Middle frontal gyrus (tissue), 1 donor: ENCODE measurements at regions not wholly inside any gene's neighbourhood (a gene's known extent, or its start where the extent isn't known, plus 50 kb on each side); places are given as distances from the start of the nearest gene placed in this dataset.

Source experiments
- DNase-seq: peaks from one replicate; pipeline ENCODE4 v3.0.0-alpha.2; 2015; ENCODE audit warnings: low spot score; ENCODE audit errors: extremely low spot score

DNA sequence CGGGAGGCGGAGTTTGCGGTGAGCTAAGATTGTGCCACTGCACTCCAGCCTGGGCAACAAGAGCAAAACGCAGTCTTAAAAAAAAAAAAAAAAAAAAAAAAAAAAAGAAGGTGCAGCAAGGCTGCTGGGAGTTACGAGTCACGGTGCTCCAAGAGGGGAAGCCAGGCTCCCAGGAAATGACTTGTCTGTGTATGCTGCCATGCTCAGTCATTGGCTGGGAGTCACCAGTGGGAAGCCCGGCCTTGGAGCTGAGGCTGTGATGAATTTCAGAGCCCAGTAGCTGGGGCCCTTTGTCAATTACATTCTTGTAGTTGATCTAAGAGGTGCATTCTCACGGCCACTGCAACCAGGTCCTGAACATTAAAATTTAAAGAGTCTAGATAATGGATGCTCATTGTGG is 1105.1 kb upstream of the TENM3 start:
- DNase-seq = no peak

DNA sequence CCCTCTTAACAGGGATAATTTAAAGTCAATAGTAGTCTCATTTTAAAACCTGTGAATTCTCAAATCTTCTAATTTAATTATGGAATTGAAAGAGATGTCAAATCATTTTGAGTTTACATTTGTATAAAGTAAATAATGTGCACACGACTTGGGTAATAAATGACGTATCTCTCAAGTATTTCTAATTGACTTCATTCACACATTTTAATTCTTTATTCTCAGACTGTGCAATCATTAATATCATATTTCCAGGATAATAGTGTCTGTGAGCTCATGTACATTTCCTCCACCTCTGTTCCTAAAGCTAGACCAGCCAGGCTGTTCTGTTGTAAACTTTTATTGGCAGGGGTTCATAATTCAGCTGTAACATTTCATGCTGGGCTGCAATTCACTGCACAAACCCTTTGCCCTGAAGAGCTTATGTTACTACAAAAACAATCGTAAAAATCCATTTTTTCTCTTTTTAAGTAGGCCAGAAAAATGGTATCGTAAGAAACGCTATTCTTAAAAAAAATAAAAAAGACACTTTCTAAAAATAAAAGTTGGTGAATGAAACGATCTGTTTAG is 1103.1 kb upstream of the TENM3 start:
- DNase-seq = no peak

DNA sequence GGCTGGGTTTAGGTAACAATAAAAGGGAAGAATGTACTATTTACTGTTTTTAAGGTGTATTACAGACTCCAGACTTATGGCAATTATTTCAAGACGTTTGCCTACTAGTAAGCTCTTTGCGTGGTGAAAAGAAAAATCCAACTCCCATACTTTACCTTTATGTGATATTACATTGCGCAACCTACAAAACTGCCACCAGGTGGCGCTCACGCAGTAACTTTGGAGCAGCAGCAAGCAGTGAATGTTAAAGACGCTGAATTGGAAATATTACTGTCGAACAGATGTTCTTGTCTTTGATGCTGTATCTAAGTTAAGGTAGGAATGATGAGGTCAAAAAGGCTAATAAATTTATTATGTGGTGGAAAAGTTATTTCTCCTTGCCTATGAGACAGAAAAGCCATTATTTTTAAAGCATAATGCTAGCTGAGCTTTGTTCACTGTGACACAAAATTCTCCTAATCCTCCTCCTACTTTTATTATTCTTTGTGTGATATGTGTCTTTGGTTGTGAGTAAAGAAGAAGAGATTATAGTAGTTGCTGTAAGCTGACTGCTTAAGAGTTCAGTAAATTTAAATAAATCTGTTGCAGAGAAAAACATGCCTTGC is 1099.8 kb upstream of the TENM3 start:
- peak; percentile 66 for DNase-seq

DNA sequence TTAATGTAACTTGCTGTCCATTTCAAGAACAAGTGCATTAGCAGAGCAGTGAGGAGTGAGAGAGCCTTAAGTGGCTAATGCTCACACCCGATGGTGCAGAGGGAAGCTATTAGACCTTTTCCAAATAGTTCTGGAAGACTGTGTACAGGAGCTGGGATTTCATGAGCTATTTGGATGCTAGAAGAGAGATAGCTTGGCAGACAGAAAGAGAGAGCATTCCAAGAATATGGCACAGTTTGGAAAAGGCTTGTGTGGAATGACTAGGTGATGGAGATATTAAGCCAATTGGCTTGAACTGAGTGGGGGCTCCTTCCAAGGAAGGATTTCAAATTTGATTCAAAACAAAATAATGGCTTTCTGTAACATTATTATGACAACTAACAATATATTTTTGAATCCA is 1097.2 kb upstream of the TENM3 start:
- no peak for DNase-seq

DNA sequence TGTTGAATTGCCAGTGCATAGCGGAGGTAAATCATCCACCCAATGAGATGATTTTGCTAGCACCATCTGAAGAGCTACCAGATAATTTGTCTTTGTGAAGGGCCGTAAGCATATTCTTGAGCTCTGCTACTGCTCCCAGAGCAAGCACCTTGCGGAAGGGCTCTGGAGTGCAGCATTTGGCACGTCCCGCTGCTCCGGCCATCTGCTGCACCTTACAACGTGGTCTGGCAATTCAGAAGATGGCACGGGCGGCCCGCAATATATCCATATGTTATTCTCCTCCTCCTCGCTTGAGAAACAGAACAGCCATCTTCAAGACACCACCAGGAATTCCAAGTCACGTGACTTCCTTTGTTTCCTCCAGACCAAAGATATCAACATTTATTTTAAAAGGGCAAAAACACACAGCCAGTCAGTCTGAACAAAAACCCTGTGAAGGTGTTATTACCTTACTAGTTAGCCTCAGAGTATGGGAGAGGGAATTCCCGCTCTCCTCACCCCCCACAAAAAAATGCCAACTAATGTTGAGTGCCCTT is 1095.7 kb upstream of the TENM3 start:
- DNase-seq = no peak

DNA sequence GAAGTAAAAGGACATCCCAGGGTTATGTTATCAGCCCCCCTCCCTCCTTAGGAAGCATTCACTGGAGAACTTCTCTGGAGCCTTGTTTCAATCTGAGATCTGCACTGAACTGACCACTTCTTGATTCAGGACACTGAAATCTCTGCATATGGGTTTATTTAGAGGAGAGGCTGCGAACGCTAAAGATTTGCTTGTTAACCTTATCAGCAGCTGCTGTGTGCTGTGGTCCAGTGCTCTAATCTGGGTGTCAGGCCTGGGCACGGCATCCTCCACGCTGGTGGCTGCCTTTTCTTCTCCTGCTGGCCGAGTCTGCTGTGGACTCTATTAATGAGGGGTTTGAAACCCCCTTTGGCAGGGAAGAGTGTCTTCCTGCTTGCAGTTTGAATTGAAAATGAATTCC is 1094.7 kb upstream of the TENM3 start:
- no peak for DNase-seq

DNA sequence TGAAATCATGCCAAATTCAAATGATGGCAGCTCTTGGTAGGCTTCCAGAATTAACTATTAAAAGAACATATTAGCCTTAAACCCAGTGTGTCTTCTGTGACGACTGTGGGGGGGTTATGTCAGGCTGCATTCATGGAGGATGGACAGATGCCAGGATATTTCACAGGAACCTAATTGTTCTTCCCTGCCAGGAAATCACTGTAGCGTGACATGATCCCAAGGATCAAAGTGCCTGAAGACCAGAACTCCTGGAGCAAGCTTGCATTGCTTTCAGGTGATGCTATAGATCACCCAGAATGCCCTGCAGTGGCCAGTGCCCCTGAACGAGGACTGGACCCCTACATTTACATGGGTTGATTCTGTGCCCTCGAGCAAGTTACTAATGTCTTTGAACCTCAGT is 1093.0 kb upstream of the TENM3 start:
- no peak for DNase-seq

DNA sequence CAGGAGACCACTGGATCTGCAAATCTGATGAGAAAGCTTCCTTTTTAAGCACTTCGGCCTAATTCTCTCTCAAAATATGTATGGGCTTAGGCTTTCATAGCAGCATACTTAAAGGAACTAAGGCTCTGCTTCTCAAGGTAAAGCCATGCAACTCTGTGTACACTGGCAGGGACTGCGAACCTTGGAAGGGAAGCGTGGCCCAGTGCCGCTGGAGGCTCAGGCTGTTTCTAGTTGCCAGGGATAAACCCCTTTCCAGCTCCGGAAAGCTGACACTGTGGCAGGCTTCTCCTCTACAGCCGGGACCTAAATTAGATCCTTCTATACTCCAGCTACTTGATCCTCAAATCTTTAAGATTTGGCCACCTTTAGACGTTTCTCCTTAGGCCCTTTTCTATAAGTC is 1091.3 kb upstream of the TENM3 start:
- no peak for DNase-seq

DNA sequence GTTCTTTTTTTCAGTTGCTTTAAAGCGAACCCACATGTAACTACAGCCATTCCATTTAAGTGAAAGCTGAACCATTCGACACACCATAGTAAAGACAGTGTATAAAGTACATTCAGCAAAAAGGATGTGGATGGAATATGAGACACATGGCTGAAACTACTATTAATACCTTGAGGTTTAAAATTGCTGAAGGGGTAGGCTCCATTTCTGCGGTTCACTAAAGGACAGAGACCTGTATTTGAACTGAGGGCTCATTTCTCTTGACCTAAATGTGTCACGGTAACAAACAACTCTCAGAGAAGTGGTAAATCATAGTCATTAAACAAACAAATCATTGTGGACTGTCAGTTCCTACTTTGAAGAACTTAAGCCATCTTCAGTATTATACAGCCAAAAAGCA is 1085.6 kb upstream of the TENM3 start:
- DNase-seq = no peak

DNA sequence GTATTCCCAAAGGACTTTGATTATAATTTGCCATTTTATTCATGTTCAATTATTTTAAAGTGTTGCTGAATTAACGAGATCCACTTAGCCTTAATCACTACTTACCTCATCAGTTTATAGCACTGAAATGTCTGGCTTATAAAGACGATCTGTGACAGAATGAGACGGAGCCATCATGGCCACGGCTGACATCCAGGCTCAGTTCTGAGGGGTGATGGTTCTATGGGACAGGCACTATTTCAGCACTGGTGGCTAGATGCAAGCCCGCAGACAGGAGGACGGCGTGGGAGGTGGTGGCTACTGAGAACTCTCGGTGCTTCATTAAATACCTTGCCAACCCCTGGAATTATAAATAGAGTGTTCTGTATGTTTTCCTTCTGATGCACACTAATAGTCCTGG is 1084.2 kb upstream of the TENM3 start:
- DNase-seq = no peak

DNA sequence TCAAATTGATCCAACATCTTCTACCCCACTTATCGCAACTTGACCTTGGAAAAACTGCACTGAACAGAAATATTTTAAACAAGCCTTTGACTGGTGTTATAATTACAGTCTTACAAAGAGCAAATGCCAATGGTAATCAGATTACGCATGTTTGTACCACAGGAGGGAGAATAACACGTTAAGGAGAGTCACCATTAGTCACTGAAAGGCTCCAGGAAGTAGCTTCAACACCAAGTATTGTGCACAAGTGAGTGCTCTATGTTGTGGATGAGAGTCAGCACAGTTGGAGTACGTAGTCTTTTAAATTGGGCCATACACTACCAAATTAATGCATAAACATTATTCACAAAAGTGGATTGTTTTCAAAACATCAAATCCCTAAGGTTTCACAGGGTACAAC is 1081.5 kb upstream of the TENM3 start:
- no peak for DNase-seq

DNA sequence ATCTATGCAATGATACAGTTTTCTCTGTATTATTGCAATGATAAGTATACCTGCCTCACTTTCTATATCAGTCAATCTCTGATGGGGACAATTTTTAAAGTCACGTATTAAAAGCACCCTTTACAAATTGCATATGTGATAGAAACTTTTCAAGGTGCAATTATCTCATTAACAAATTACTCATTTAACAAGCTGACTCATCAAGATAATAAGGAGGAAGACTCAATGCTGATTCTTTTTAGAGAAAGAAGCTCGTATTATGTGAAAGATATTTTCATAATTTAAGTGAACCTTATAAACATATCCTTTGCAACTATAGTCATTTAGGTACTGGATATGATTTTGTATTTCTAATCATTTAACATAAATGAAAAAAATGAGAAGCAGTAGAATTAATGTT is 1080.9 kb upstream of the TENM3 start:
- no peak for DNase-seq

DNA sequence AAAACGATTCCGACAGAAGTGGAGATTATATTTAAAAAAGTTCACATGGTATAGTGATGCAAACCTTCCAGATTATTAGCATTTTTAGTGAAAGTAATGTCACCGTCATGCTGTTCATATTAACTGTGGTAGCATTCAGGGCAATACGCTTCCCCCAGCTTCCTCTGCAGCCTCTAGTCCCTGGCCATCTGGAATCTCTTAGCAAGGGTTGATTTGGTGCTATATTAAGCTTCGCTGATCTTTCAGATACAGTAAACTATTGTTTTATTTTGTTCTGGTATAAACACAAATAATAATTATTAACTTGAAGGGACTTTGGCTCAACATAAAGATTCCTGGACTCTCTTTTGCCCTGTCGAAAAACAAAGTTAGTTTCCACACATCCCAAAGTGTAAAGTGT is 1080.5 kb upstream of the TENM3 start:
- no peak for DNase-seq

DNA sequence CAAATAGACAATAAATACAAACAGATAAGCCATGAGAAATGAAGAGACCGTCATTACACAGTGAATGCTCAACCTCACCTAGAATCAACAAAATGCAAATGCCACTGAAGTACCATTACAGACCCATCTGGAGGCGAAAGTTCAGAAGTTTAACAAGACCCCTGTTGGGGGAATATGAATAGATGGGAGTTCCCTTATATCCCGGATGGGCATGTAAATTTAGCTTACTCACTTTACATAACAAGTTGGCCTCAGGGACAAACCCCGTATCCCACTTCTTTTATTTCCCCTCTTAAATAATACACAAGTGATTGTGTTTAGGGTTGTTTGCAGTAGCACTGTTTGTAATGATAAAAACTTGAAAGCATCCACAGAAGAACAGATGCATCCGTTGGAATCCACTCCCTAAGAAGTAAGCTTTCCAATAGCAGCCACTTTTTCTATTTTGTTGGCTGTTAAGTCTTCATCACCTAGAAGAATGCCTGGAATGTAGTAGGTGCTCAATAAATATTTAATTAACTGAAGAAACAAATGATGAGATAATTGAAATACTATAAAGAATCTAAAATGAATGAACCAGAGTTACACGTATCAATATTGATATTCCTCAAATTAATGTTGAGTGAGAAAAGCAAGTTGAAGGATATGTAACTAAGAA is 1076.3 kb upstream of the TENM3 start:
- no peak for DNase-seq

DNA sequence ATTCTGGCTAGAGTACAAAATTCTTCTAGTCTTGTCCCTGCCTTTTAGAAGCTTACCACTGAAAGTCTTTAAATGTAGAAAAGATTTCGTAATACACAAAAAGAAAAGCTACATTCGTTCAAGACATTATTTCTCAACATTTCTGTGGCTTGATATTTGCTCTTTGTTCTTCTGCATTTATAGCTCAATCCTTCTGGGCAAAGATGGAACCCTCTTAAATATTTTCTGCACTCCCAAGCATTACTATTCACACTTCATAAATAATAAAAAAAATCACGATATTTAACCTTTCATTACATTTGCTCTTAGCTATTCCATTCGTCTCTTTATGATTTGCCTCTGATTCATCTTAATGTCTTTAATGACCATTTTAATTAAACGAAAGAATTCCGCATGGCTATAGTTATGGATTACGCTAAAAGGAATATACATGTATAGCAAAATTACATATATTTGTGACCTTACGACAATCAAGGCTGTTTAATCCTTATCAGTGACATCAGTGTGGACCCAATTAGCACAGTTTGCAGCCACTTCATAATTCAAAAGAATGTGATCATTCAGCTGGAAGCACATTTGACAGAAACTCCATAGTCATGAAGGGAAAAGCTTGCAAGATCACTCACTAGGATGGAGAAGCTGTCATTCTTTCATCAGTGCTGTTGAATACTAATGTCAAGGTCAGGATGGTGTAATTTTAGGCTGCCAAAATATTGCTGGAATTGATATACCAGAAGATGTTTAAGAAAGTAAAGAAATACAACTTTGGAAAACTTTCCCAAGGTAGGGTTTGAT is 1075.0 kb upstream of the TENM3 start:
- DNase-seq = no peak

DNA sequence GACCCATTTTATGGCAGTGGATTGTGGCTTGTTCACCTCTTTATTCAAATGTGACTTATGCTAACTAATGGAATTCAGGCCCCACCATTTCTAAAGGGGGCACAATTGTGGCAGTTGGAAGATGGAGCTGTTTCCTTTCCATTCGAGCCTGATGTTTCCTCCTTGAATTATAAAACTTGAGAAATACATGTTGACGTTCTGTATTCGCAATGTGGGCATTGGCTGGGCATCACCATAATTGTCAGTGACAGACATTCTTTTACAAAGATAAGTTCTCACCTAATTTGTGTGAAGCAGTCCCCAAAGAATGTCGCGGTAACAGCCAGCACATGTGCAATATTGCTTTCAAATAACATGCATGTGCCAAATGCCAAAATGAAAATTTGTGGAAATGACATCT is 1070.2 kb upstream of the TENM3 start:
- DNase-seq = no peak

DNA sequence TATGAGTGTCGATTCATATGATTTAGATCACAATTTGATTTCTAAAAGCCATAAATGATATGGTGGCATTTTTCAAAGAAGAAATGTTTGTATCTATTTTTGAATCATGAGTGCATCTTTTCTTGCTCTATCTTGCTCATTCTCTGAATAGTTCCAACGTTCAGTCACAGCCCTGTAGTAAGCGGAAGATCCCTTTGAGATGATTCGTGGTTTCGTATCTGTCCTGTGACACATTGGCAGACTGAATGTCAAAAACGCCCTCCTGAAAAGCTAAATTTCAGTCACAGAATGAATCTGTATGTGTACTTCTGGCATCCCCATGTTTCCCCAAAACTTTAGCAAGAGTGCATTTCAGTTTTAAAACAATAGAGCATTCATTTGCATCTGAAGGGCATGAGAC is 1066.9 kb upstream of the TENM3 start:
- DNase-seq = no peak

DNA sequence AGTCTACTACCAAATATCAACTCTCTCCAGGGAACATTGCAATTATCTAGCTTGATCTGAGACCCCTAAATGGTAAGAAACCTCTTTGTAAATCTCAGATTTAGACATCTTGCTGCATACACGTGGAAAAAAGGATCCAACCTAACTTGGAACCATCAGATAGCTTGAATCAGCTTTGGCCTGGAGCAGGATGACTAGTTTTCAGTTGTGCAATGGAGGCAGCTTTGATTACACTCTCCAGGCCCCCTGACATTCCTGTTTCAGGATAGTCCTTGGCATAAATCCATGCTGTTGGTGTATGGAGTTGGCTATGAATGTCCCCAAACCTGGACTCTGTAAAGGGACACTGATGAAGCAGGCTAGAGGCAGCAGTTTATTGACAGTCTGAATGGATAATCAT is 1061.9 kb upstream of the TENM3 start:
- no peak for DNase-seq

DNA sequence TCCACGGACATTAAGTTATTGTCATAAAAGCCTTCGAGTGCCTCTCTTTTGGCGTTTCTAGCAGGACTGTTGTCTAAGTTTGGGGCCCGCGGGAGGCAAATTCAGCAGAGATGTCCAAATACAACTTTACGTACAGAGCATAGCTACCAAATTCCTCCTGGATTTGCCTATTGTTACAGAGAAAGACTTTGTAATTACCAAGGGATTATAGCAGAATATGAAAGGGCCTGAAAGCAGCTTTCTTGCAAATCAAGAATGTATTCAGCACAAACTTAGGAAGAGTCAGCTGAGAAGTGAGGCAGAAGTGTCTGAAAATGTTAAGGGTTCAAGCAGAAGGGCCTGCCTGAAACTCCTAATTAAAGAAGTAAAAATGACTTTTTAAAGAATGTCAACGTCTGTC is 1053.5 kb upstream of the TENM3 start:
- DNase-seq = no peak

DNA sequence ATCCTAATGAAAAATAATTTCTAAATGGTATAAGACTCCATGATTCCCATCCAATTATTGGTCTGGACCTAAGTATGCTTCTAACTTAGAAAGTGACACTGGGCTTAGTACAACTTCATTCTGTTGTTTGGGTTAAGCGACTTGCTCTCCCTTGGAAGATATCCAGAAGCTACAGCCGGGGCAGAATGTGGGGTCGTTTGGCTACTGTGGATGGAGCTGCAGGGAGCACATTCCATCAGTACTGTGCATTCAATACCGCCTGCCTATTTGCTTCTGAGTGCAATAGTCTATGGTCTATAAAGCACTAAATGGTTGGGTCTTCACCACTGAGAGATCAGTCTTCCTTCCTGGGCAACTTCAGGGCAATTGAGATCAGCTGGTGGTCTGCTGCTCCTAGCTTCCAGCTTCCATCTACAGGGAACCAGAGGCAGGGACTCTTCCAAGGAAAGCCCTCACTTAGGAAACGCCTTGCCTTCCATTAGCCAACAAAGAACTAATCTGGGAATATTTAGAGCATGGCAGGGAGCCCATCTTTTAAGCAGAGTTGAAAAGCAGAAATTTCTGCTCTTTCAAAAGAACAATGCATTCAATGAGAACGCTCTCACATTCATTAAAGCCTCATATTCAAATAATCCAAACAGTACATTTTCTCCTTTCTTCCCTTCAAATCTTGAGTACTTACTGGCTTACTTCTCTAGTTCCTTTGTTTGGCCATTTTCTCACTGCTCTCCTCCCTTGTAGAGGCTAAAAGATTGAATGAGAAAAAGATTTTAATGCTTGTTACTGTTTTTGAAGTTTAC is 1049.9 kb upstream of the TENM3 start:
- no peak for DNase-seq

DNA sequence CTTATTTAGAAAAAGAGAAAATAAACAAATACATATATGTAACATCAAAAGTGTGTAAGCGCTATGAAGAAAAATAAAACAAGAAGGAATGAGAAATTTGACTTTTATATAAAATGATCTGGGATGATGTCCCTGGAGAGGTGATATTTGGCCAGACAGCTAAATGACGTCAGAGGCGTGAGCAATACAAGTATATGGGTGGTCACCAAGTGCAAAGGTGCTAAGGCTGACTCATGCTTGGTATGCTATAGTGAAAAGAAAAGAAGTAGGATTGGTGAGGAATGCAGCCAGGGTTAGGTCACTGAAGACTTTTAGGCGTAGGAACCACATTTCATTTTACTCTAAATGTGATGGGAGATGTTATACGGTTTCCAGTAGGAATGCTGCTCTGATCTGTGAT is 1049.1 kb upstream of the TENM3 start:
- DNase-seq = no peak
